Aorta (tissue), 5 donors: ENCODE measurements at regions not wholly inside any gene's neighbourhood (a gene's known extent, or its start where the extent isn't known, plus 50 kb on each side); places are given as distances from the start of the nearest gene placed in this dataset.

Source experiments
- ATAC-seq: fragments of 200-7000 bp; cut with Tn5 transposase; one replicate; pipeline ENCODE4 v1.9.1; 2022; ENCODE audit warnings: moderate library complexity; ENCODE audit not compliant: low FRiP score
- DNase-seq, 2 donors: peaks; one replicate each; pipeline ENCODE4 v3.0.0-alpha.2; 2020
- H3K27ac ChIP-seq, 2 donors: one replicate each; pipeline ENCODE4 v1.5.1; 2013; ENCODE audit warnings: low read length in 2 of 2, mild to moderate bottlenecking in 2 of 2, moderate library complexity in 2 of 2, control low read depth in 1 of 2, inconsistent platforms in 1 of 2, low read depth in 1 of 2
- H3K27me3 ChIP-seq, 2 donors: one replicate each; pipeline ENCODE4 v1.6.1; 2013; ENCODE audit warnings: control low read depth in 1 of 2, low read length in 1 of 2, mild to moderate bottlenecking in 1 of 2, moderate library complexity in 1 of 2; ENCODE audit not compliant: insufficient read depth in 2 of 2, control insufficient read depth in 1 of 2
- H3K36me3 ChIP-seq, 2 donors: one replicate each; pipeline ENCODE4 v1.6.1; 2013; ENCODE audit warnings: control low read depth in 1 of 2, low read length in 1 of 2, mild to moderate bottlenecking in 1 of 2; ENCODE audit not compliant: insufficient read depth in 2 of 2, control insufficient read depth in 1 of 2
- H3K4me1 ChIP-seq, 2 donors: one replicate each; pipeline ENCODE4 v1.6.1; 2013; ENCODE audit warnings: low read length in 2 of 2, control low read depth in 1 of 2, mild to moderate bottlenecking in 1 of 2, moderate library complexity in 1 of 2; ENCODE audit not compliant: insufficient read depth in 2 of 2, control insufficient read depth in 1 of 2
- H3K4me3 ChIP-seq, 2 donors: one replicate each; pipeline ENCODE4 v1.5.1; 2013; ENCODE audit warnings: low read length in 2 of 2, control low read depth in 1 of 2, mild to moderate bottlenecking in 1 of 2
- H3K9me3 ChIP-seq: one replicate; pipeline ENCODE4 v1.6.1; 2013; ENCODE audit warnings: mild to moderate bottlenecking, low read length; ENCODE audit not compliant: control insufficient read depth
- WGBS, 2 donors: extraction: QIAGEN DNeasy Blood & Tissue Kit; methylation state at CpG; one replicate each; pipeline ENCODE4 v1.1.7; 2013; 5-methylcytosine and 5-hydroxymethylcytosine counted together
- intact Hi-C, 2 donors: fragments of 100-400 bp; cut with DNase I; formaldehyde crosslinking; loops; one replicate each; pipeline versions ENCODE4 v1.14.2 to v1.15.0; 2022
- donor health status: healthy with polysubstance abuse.
- donor health status: Bipolar disorder and iron deficiency.
- donor health status: DM: no; HTN: no; CAD: no.
- donor health status: DM: no; HTN: no; CAD: no.
- donor health status: DM: yes; HTN: yes; CAD: no.

DNA sequence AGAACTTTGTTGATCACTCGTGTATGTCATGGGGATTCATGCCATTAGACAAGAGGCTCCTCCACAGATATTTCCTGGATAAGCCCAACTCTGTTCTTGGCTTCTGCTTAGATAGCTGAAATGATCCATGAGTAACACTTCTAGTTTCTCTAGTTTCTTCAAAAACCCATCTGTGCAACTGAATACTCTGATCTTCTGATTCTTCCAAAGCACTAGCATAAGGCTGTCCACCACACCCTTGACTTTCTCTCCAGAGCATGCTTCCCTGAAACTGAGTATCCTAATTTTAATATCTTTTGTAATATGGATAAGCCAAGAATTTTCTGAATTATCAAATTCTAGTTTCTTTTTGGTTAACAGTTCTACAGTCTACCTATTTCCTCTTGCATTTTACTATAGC lies 118.6 kb upstream of the TAPT1 start:
- Histone ChIP-seq H3K4me1 (no peaks in the 10 kb centered on the region), H3K9me3 (no peaks in the 10 kb centered on the region), H3K36me3 (peaks cover 0 to 2% of the 10 kb centered on the region in 2 donors), H3K4me3 (no peak overlapping the region), H3K27me3 (no peaks in the 10 kb centered on the region), H3K27ac (no peak overlapping the region)
- ATAC-seq (no peak), DNase-seq (no peak)
- WGBS, 2 donors: 62 to 80% methylated on average over 1 of the region's 1 CpG
- intact Hi-C loops: no loop called here

DNA sequence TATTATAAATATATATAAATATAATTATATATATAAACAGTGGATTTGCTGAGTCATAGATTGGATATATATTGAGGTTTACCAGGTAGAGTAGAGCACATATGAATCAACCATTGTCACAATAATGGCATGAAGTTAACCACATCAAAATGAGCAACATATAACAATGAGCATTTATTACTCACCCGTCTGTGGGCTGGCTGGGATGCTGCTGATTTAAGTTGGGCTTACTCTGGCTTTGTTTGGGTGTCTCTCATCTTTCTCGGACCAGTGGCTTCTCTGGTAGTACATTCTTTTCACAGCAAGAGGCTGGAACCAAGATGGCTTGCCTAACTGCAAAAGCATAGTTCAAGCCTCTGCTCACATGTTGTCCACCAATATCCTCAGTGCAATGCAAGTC lies 111.7 kb upstream of the TAPT1 start:
- no peaks in the 10 kb centered on the region for H3K27me3 ChIP-seq
- no peak overlapping the region for H3K4me3 ChIP-seq
- no peaks in the 10 kb centered on the region for H3K4me1 ChIP-seq
- 57 to 64% methylated on average over 2 of the region's 2 CpGs for WGBS, 2 donors
- H3K36me3 ChIP-seq: no peaks in the 10 kb centered on the region
- ATAC-seq (no peak), DNase-seq (no peak)
- no peaks in the 10 kb centered on the region for H3K9me3 ChIP-seq
- H3K27ac ChIP-seq: no peak overlapping the region
- intact Hi-C loops: no loop called here

- Histone ChIP-seq H3K4me3 (no peak overlapping the region), H3K4me1 (no peaks in the 10 kb centered on the region), H3K27me3 (no peaks in the 10 kb centered on the region), H3K9me3 (no peaks in the 10 kb centered on the region), H3K36me3 (no peaks in the 10 kb centered on the region), H3K27ac (no peak overlapping the region)
- WGBS, 2 donors: 22 to 34% methylated on average over 2 of the region's 2 CpGs
- intact Hi-C loops: no loop called here
- no peak for DNase-seq
- no peak for ATAC-seq
Observed at GRCh38 chr4:16334601-16335000, 108.3 kb upstream of the TAPT1 start.

- Histone ChIP-seq H3K4me1 (no peaks in the 10 kb centered on the region), H3K9me3 (no peaks in the 10 kb centered on the region), H3K4me3 (no peak overlapping the region), H3K27ac (no peak overlapping the region), H3K36me3 (no peaks in the 10 kb centered on the region), H3K27me3 (no peaks in the 10 kb centered on the region)
- intact Hi-C loops: no loop called here
- no peak for ATAC-seq
- WGBS, 2 donors: 94 to 95% methylated on average over 1 of the region's 1 CpG
- DNase-seq: no peak
Observed at GRCh38 chr4:16329797-16330134, 103.5 kb upstream of the TAPT1 start.

- Histone ChIP-seq H3K27ac (no peak overlapping the region), H3K4me1 (no peaks in the 10 kb centered on the region), H3K27me3 (no peaks in the 10 kb centered on the region), H3K36me3 (no peaks in the 10 kb centered on the region), H3K9me3 (no peaks in the 10 kb centered on the region), H3K4me3 (no peak overlapping the region)
- DNase-seq: no peak
- WGBS, 2 donors: 19 to 29% methylated on average over 2 of the region's 2 CpGs
- ATAC-seq: no peak
- intact Hi-C loops: no loop called here
Observed at GRCh38 chr4:16329125-16329796, 103.0 kb upstream of the TAPT1 start.

DNA sequence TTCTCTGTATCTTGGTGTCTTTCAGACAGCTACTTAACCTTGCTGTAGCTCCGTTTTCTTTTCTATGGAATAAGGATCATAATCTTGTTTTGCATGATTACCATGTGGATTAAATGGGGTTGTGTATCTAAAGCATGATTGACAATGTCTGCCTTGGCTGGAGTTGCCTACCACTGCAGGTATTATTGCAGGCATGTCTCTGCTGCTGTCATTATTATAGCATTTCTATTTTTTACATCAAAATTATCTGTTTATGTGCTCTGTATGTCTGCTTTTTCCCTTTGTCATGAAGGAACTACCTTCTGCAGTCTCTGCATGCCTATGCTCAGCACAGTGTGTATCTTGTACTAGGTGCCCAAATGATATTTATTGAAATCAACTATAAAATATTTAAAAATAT lies 95.9 kb upstream of the TAPT1 start:
- Histone ChIP-seq H3K36me3 (no peaks in the 10 kb centered on the region), H3K4me3 (no peak overlapping the region), H3K27ac (no peak overlapping the region), H3K9me3 (no peaks in the 10 kb centered on the region), H3K27me3 (no peaks in the 10 kb centered on the region), H3K4me1 (no peaks in the 10 kb centered on the region)
- DNase-seq (no peak), ATAC-seq (no peak)
- intact Hi-C loops: no loop called here
- whole genome bisulfite sequencing, 2 donors: 39 to 79% methylated on average over 1 of the region's 1 CpG

- intact Hi-C loops: no loop called here
- Histone ChIP-seq H3K27ac (no peak overlapping the region), H3K4me1 (no peaks in the 10 kb centered on the region), H3K27me3 (no peaks in the 10 kb centered on the region), H3K36me3 (no peaks in the 10 kb centered on the region), H3K9me3 (no peaks in the 10 kb centered on the region), H3K4me3 (no peak overlapping the region)
- 91 to 95% methylated on average over 8 of the region's 8 CpGs for WGBS, 2 donors
- no peak for ATAC-seq
- no peak for DNase-seq
Observed at GRCh38 chr4:16315456-16315855, 89.2 kb upstream of the TAPT1 start.

DNA sequence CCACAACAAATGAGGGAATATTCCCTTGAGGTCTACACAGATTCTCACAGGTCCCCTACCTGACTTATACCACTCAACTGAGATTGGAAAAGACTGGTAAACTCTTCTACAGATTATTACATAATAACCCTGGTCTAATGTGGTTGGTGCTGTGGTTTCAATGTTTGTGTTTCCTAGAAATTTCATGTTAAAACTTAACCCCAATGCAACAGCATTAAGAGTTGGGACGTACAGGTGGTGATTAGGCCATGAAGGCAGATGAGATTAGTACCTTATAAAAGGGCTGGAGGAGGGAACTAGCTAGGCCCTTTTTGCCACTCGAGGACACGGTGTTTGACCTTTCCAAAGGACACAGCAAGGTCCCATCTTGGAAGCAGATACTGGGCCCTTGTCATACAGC lies 84.3 kb upstream of the TAPT1 start:
- ATAC-seq: no peak
- Histone ChIP-seq H3K4me1 (no peaks in the 10 kb centered on the region), H3K36me3 (no peaks in the 10 kb centered on the region), H3K4me3 (no peak overlapping the region), H3K27ac (no peak overlapping the region), H3K9me3 (no peaks in the 10 kb centered on the region), H3K27me3 (no peaks in the 10 kb centered on the region)
- WGBS, 2 donors: 87 to 89% methylated on average over 3 of the region's 3 CpGs
- intact Hi-C loops: no loop called here
- no peak for DNase-seq

DNA sequence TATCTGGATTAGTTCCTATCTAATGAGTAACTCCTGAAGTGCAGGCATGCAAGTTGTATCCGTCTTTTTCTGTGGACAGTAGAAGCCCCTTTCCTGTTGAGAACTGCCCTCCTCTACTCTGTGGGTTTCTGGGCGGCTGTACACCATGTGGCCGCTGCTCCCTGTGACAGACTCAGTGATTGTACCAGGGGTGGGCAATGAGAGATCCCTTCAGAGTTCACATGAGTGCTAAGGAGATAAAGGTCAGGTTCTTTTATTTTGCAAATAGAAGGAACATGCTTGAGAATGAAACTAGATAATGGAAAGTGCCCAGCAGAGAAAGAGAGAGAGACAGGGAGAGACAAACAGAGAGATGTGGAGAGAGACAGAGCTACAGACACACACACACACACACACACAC lies 76.4 kb upstream of the TAPT1 start:
- H3K4me1 ChIP-seq: no peaks in the 10 kb centered on the region
- H3K36me3 ChIP-seq: no peaks in the 10 kb centered on the region
- H3K27me3 ChIP-seq: no peaks in the 10 kb centered on the region
- H3K9me3 ChIP-seq: no peaks in the 10 kb centered on the region
- no peak overlapping the region for H3K27ac ChIP-seq
- ATAC-seq: no peak
- H3K4me3 ChIP-seq: no peak overlapping the region
- WGBS, 2 donors: 74 to 77% methylated on average over 3 of the region's 3 CpGs
- intact Hi-C loops: no loop called here
- DNase-seq: no peak
